SK-N-SH (cell line): ENCODE measurements at regions not wholly inside any gene's neighbourhood (a gene's known extent, or its start where the extent isn't known, plus 50 kb on each side); places are given as distances from the start of the nearest gene placed in this dataset.

Source experiments
- CTCF ChIA-PET: fragments of 300-600, 350-600 bp; formaldehyde crosslinking; extraction: SDS; loops from one replicate; lab custom pipeline; 2021; lab: Yijun Ruan, JAX
- POLR2A ChIA-PET: fragments of 350-600 bp; sonication (Branson Sonifier 250); formaldehyde crosslinking; extraction: SDS; loops from one replicate; lab custom pipeline; 2020; ENCODE audit warnings: antibody characterized with exemption, inconsistent platforms; lab: Yijun Ruan, JAX
- DNase-seq: peaks from one replicate; pipeline ENCODE4 v3.0.0; 2012
- H2AFZ ChIP-seq: fragments of 200-600 bp; sonication (generic); 2 replicates; pipeline ENCODE4 v1.8.1; 2016; ENCODE audit warnings: antibody characterized with exemption, mild to moderate bottlenecking, low read depth
- H3F3A ChIP-seq: fragments of 200-600 bp; sonication (generic); replicated peaks from 2 replicates; pipeline ENCODE3; 2016; ENCODE audit warnings: antibody characterized with exemption, mild to moderate bottlenecking; ENCODE audit not compliant: insufficient read depth
- H3K27ac ChIP-seq, 2 experiments: fragments of 200-500 bp in 1 of 2; fragments of 200-600 bp in 1 of 2; sonication (Bioruptor generic) in 1 of 2; sonication (generic), shearing (Covaris generic) in 1 of 2; 2 replicates each; pipeline versions ENCODE4 v1.5.1 to v1.6.1; 2014 to 2016; ENCODE audit warnings: low read depth in 2 of 2, inconsistent platforms in 1 of 2, low read length in 1 of 2, mild to moderate bottlenecking in 1 of 2, mixed read lengths in 1 of 2
- H3K27me3 ChIP-seq: fragments of 200-600 bp; sonication (generic), shearing (Covaris generic); 2 replicates; pipeline ENCODE4 v1.6.1; 2016; ENCODE audit warnings: mixed run types; ENCODE audit not compliant: insufficient read depth
- H3K36me3 ChIP-seq, 2 experiments: fragments of 200-500 bp in 1 of 2; fragments of 200-600 bp in 1 of 2; sonication (Bioruptor generic) in 1 of 2; sonication (generic) in 1 of 2; replicated peaks in 1 of 2; 2 replicates each; pipeline versions ENCODE3 to v1.5.1; 2014 to 2016; ENCODE audit warnings: low read length in 1 of 2, mild to moderate bottlenecking in 1 of 2; ENCODE audit not compliant: insufficient read depth in 2 of 2, control insufficient read depth in 1 of 2
- H3K4me1 ChIP-seq, 2 experiments: fragments of 200-500 bp in 1 of 2; fragments of 200-600 bp in 1 of 2; sonication (Bioruptor generic) in 1 of 2; sonication (generic), shearing (Covaris generic) in 1 of 2; 2 replicates each; pipeline versions ENCODE4 v1.5.1 to v1.6.1; 2014 to 2016; ENCODE audit warnings: low read depth in 1 of 2, low read length in 1 of 2, mixed run types in 1 of 2; ENCODE audit not compliant: insufficient read depth in 2 of 2, control insufficient read depth in 1 of 2
- H3K4me2 ChIP-seq: fragments of 200-600 bp; sonication (generic), shearing (Covaris generic); 2 replicates; pipeline ENCODE4 v1.6.1; 2017; ENCODE audit warnings: mixed run types
- H3K4me3 ChIP-seq, 2 experiments: fragments of 200-500 bp in 1 of 2; fragments of 200-600 bp in 1 of 2; sonication (Bioruptor generic) in 1 of 2; sonication (generic), shearing (Covaris generic) in 1 of 2; 2 replicates each; pipeline versions ENCODE4 v1.5.1 to v1.8.1; 2014 to 2016; ENCODE audit warnings: low read depth in 2 of 2, inconsistent platforms in 1 of 2, low read length in 1 of 2, mild to moderate bottlenecking in 1 of 2, mixed read lengths in 1 of 2, moderate library complexity in 1 of 2
- H3K79me2 ChIP-seq: fragments of 200-600 bp; sonication (generic); 2 replicates; pipeline ENCODE4 v1.8.1; 2017; ENCODE audit warnings: mild to moderate bottlenecking; ENCODE audit not compliant: insufficient read depth
- H3K9ac ChIP-seq: fragments of 200-600 bp; sonication (generic); 2 replicates; pipeline ENCODE4 v1.6.1; 2017; ENCODE audit warnings: mixed run types
- H3K9me2 ChIP-seq: fragments of 200-600 bp; sonication (generic); 2 replicates; pipeline ENCODE4 v1.6.1; 2017; ENCODE audit warnings: mixed run types
- H3K9me3 ChIP-seq: fragments of 200-600 bp; sonication (generic); 2 replicates; pipeline ENCODE4 v1.6.1; 2017; ENCODE audit warnings: mixed run types, mild to moderate bottlenecking, moderate library complexity
- H4K20me1 ChIP-seq: fragments of 200-600 bp; sonication (generic); 2 replicates; pipeline ENCODE4 v1.6.1; 2017; ENCODE audit warnings: mild to moderate bottlenecking, mixed run types; ENCODE audit not compliant: insufficient read depth
- CHD2 ChIP-seq: fragments of 150-350 bp; IDR thresholded peaks from 2 replicates; pipeline ENCODE4 v1.6.1; 2018; ENCODE audit warnings: low read length; ENCODE audit not compliant: partially characterized antibody
- CTCF ChIP-seq: fragments of 200-600 bp; sonication (generic); IDR thresholded peaks from 2 replicates; pipeline ENCODE4 v1.6.1; 2017; ENCODE audit warnings: antibody characterized with exemption, mild to moderate bottlenecking, moderate library complexity
- EP300 ChIP-seq, 2 experiments: IDR thresholded peaks; 2 replicates each; pipeline versions ENCODE4 v1.4.0 to v1.6.1; 2012; ENCODE audit warnings: borderline replicate concordance in 1 of 2, low read depth in 1 of 2, low read length in 1 of 2
- EZH2phosphoT487 ChIP-seq: fragments of 200-600 bp; sonication (generic); IDR thresholded peaks from 2 replicates; pipeline ENCODE4 v1.6.1; 2017; ENCODE audit warnings: low read depth, mixed run types, mild to moderate bottlenecking, antibody characterized with exemption, moderate library complexity, borderline replicate concordance
- FOXM1 ChIP-seq: IDR thresholded peaks from 2 replicates; pipeline ENCODE4 v1.4.0; 2012; ENCODE audit warnings: low read depth, mild to moderate bottlenecking
- GABPA ChIP-seq: IDR thresholded peaks from 2 replicates; pipeline ENCODE4 v1.4.0; 2012; ENCODE audit warnings: low read depth, mild to moderate bottlenecking
- GATA2 ChIP-seq: sonication (generic); formaldehyde crosslinking; IDR thresholded peaks from 2 replicates; pipeline ENCODE4 v1.5.0; 2020; ENCODE audit warnings: mild to moderate bottlenecking, missing genetic modification reagents
- IRF3 ChIP-seq: fragments of 150-350 bp; IDR thresholded peaks from 2 replicates; pipeline ENCODE4 v1.6.1; 2016; ENCODE audit warnings: mild to moderate bottlenecking, low read depth, low read length
- JUND ChIP-seq: IDR thresholded peaks from 2 replicates; pipeline ENCODE4 v1.4.0; 2012
- MEF2A ChIP-seq: IDR thresholded peaks from 2 replicates; pipeline ENCODE4 v1.4.0; 2012; ENCODE audit warnings: low read depth, borderline replicate concordance
- NFIC ChIP-seq: IDR thresholded peaks from 2 replicates; pipeline ENCODE4 v1.4.0; 2012; ENCODE audit warnings: borderline replicate concordance
- NRF1 ChIP-seq: IDR thresholded peaks from 2 replicates; pipeline ENCODE4 v1.6.1; 2012; ENCODE audit warnings: low read depth, mild to moderate bottlenecking, low read length
- POLR2AphosphoS5 ChIP-seq: IDR thresholded peaks from 2 replicates; pipeline ENCODE4 v1.6.1; 2012; ENCODE audit warnings: low read depth, low read length
- RAD21 ChIP-seq: IDR thresholded peaks from 2 replicates; pipeline ENCODE4 v1.6.1; 2012; ENCODE audit warnings: mild to moderate bottlenecking, low read length
- RCOR1 ChIP-seq: fragments of 150-350 bp; IDR thresholded peaks from 2 replicates; pipeline ENCODE4 v1.6.1; 2017; ENCODE audit warnings: antibody characterized with exemption, low read length
- REST ChIP-seq: IDR thresholded peaks from 2 replicates; pipeline ENCODE4 v1.6.1; 2012; ENCODE audit warnings: mild to moderate bottlenecking, low read depth, low read length, moderate library complexity
- RXRA ChIP-seq: IDR thresholded peaks from 2 replicates; pipeline ENCODE4 v1.4.0; 2012; ENCODE audit warnings: low read depth, mild to moderate bottlenecking, borderline replicate concordance
- SMC3 ChIP-seq: IDR thresholded peaks from 2 replicates; pipeline ENCODE4 v1.6.1; 2012; ENCODE audit warnings: low read depth, low read length, improper control_type of control experiment
- USF1 ChIP-seq: IDR thresholded peaks from 2 replicates; pipeline ENCODE4 v1.4.0; 2012; ENCODE audit warnings: low read depth, borderline replicate concordance
- YY1 ChIP-seq: IDR thresholded peaks from 2 replicates; pipeline ENCODE4 v1.4.0; 2012; ENCODE audit warnings: low read depth, mild to moderate bottlenecking
- WGBS: methylation state at CpG from one replicate; pipeline ENCODE4 v1.1.6; 2017; ENCODE audit warnings: low lambda C conversion rate; 5-methylcytosine and 5-hydroxymethylcytosine counted together

- Histone ChIP-seq H3K4me3 (no peak overlapping the region), H3K79me2 (no peaks in the 10 kb centered on the region), H3K9me2 (no peaks in the 10 kb centered on the region), H4K20me1 (no peaks in the 10 kb centered on the region), H3K27me3 (no peaks in the 10 kb centered on the region), H3K9me3 (no peaks in the 10 kb centered on the region), H2AFZ (no peak overlapping the region), H3K36me3 (no peaks in the 10 kb centered on the region), H3F3A (no peaks in the 10 kb centered on the region), H3K27ac (no peak overlapping the region), H3K4me1 (no peaks in the 10 kb centered on the region; a peak in 1 of 4 replicates), H3K4me2 (no peak overlapping the region), H3K9ac (no peak overlapping the region)
- TF ChIP-seq FOXM1 (no peak), POLR2AphosphoS5 (no peak), CHD2 (no peak)
- 73% methylated on average over 3 of the region's 3 CpGs for WGBS
- POLR2A ChIA-PET = no interaction called here
- CTCF ChIA-PET = interaction anchor here (1.1 kb wide), 1 partner anchor 11 kb away, joined by 3 read pairs; no protein-coding TSS in a partner anchor
- no peak for DNase-seq
Observed at GRCh38 chr10:8588135-8588534, 533.6 kb downstream of the GATA3 start.

GRCh38 chr10:8590518-8590917 lies 536.0 kb downstream of the GATA3 start:
- Histone ChIP-seq H3F3A (no peaks in the 10 kb centered on the region), H3K4me2 (no peak overlapping the region), H3K9me3 (no peaks in the 10 kb centered on the region), H3K79me2 (no peaks in the 10 kb centered on the region), H3K9me2 (no peaks in the 10 kb centered on the region), H2AFZ (no peak overlapping the region), H3K27ac (no peak overlapping the region), H3K9ac (no peak overlapping the region), H3K4me1 (no peaks in the 10 kb centered on the region)
- CTCF ChIA-PET = interaction anchor here (0.6 kb wide), 1 partner anchor 674 kb away, joined by 3 read pairs; no protein-coding TSS in a partner anchor
- no peak for TF ChIP-seq CHD2
- no peak for TF ChIP-seq EZH2phosphoT487
- no peak for TF ChIP-seq NRF1
- no peak for TF ChIP-seq USF1
- TF ChIP-seq SMC3 = no peak
- TF ChIP-seq REST = no peak
- TF ChIP-seq CTCF = no peak
- TF ChIP-seq GABPA = no peak
- no peak for TF ChIP-seq RCOR1
- TF ChIP-seq GATA2 (CRISPR knock-in tag) = no peak
- no peak for TF ChIP-seq IRF3
- TF ChIP-seq YY1 = no peak
- no peak for TF ChIP-seq RXRA
- TF ChIP-seq JUND = no peak
- no peak for TF ChIP-seq EP300 (IDR thresholded peaks at IDR 0.05; ENCODE audit: borderline replicate concordance in 1 of 2, low read depth in 1 of 2, low read length in 1 of 2)
- no peak for TF ChIP-seq RAD21
- TF ChIP-seq MEF2A = no peak
- TF ChIP-seq NFIC = no peak
- TF ChIP-seq, all 33 proteins: peak for 0
- POLR2A ChIA-PET = no interaction called here
- Histone ChIP-seq H3K4me3 (no peak overlapping the region), H3K27me3 (no peaks in the 10 kb centered on the region), H4K20me1 (no peaks in the 10 kb centered on the region), H3K36me3 (no peaks in the 10 kb centered on the region)
- no peak for DNase-seq
